Neural crest cell (in vitro differentiated cells): ENCODE measurements at regions not wholly inside any gene's neighbourhood (a gene's known extent, or its start where the extent isn't known, plus 50 kb on each side); places are given as distances from the start of the nearest gene placed in this dataset.
A peak's percentile ranks its signal among the peaks of the same experiment; 100 is the strongest.

Experiments
- DNase-seq: peaks from one replicate; pipeline ENCODE4 v3.0.0; 2021; ENCODE audit warnings: low read depth, mixed read lengths, low spot score
- H3K27ac Mint-ChIP-seq: one replicate; pipeline ENCODE4 v1.8.0; 2021; ENCODE audit warnings: mild to moderate bottlenecking, mixed read lengths; ENCODE audit not compliant: unreplicated experiment
- H3K27me3 Mint-ChIP-seq: 2 replicates; pipeline ENCODE4 v1.8.0; 2021; ENCODE audit warnings: low read depth, mild to moderate bottlenecking, mixed read lengths
- H3K36me3 Mint-ChIP-seq: 2 replicates; pipeline ENCODE4 v1.8.0; 2021; ENCODE audit warnings: low read depth, mild to moderate bottlenecking, mixed read lengths
- H3K4me1 Mint-ChIP-seq: 2 replicates; pipeline ENCODE4 v1.8.0; 2021; ENCODE audit warnings: mixed read lengths
- H3K4me3 Mint-ChIP-seq: one replicate; pipeline ENCODE4 v1.8.0; 2021; ENCODE audit warnings: mild to moderate bottlenecking, mixed read lengths
- H3K9me3 Mint-ChIP-seq: 2 replicates; pipeline ENCODE4 v1.8.0; 2021; ENCODE audit warnings: mixed read lengths
- TF ChIP-seq, protein P1 (sequence below): fragments of 200-600 bp; sonication (generic); conservative IDR thresholded peaks from 2 replicates; pipeline ENCODE4 v1.5.0; 2021; ENCODE audit warnings: antibody characterized with exemption, mild to moderate bottlenecking

DNA sequence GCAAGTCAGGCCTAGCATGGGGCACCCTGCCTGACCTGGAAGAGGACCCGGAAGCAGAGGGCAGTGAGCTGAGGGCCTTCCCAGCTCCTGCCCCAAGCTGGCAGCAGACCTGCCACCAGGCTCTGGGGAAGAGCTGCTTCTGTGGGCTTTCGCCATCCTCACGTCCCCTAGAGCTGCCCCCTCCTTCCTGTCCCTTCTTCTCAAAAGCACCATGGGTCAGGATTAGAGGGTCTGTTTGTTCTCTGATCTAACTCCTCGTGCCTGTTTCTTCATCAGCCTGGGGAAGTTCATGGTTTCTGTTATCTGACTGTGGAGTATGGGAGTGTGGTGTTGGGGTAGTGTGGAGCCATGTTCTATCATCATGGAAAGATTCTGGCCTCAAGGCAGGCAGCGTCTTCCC, 58.4 kb upstream of the POLG start:
- no peak for DNase-seq
- peaks cover 89% of the 10 kb centered on the region for H3K27me3 Mint-ChIP-seq
- TF ChIP-seq, protein P1, sequence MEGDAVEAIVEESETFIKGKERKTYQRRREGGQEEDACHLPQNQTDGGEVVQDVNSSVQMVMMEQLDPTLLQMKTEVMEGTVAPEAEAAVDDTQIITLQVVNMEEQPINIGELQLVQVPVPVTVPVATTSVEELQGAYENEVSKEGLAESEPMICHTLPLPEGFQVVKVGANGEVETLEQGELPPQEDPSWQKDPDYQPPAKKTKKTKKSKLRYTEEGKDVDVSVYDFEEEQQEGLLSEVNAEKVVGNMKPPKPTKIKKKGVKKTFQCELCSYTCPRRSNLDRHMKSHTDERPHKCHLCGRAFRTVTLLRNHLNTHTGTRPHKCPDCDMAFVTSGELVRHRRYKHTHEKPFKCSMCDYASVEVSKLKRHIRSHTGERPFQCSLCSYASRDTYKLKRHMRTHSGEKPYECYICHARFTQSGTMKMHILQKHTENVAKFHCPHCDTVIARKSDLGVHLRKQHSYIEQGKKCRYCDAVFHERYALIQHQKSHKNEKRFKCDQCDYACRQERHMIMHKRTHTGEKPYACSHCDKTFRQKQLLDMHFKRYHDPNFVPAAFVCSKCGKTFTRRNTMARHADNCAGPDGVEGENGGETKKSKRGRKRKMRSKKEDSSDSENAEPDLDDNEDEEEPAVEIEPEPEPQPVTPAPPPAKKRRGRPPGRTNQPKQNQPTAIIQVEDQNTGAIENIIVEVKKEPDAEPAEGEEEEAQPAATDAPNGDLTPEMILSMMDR: no peak
- H3K9me3 Mint-ChIP-seq: no peaks in the 10 kb centered on the region
- H3K27ac Mint-ChIP-seq: no peak overlapping the region
- H3K4me1 Mint-ChIP-seq: peaks cover 47% of the 10 kb centered on the region
- no peaks in the 10 kb centered on the region for H3K36me3 Mint-ChIP-seq
- no peak overlapping the region for H3K4me3 Mint-ChIP-seq

DNA sequence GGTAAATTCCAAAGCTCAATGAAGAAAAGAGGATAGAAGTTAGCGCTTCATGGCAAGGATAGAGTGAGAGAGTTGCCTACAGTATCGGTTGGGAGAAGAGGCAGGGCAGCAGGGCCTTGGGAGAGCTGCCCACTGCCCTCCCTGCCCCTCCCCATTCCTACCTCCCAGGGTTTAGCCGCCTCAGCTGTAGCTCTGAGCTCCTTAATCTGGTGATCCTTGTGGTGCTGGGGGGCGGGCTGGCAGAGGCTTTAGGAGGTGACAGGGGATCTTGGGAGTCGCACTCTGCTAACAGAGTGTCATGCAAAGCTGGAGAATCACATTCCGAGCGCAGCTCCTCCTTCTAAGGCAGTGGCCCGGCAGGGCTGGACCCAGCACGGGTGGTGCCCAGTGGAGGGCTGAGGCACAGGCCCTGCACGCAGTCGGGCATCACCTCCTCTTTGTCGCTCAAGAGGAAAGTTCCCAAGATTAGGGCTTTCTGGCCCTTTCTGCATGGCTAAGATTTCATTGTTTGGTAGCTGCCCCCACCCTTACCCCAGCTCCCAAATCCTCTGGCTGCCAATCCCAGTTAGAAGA, 57.1 kb upstream of the POLG start:
- peaks cover 43% of the 10 kb centered on the region for H3K4me1 Mint-ChIP-seq
- H3K4me3 Mint-ChIP-seq: no peak overlapping the region
- no peaks in the 10 kb centered on the region for H3K36me3 Mint-ChIP-seq
- DNase-seq: no peak
- no peaks in the 10 kb centered on the region for H3K9me3 Mint-ChIP-seq
- peaks cover 87% of the 10 kb centered on the region for H3K27me3 Mint-ChIP-seq
- TF ChIP-seq, protein P1: no peak
- H3K27ac Mint-ChIP-seq: no peak overlapping the region

DNA sequence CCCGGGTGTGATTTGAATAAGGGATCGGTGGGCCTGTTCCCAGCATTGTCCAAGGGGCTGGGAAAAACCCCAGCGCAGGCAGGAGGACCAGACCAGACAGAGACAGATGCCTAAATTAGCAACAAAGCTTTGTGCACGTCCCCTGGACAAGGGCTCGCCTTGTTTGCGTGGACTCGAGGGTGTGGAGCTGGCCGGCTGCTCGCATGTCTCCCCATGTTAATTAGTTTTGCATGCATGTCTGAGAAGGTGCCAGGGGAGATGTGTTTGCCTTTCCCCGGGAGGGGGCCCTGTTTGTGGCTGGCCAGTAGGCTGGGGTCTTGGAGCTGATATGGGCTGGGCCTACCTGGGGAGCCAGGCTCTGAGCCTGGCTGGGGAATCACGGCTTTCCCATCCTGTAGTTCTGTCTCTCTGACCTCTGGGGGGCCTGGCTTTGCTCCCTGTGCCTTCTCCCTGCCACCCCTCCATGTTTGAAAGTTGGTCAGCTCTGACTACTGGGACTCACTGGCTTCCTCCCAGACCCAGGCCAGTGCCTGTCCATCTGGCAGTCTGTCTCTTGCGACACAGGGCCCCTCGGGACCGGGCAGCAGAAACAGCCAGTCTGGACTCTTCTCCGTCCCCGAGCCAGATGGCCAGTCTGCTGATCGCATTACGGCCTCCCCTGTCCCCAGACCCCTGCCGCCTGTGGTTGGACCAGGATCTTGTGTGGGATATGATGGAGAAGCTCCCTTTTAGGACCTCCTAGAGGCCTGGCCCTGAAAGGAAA, 55.4 kb upstream of the POLG start:
- TF ChIP-seq, protein P1: no peak
- no peaks in the 10 kb centered on the region for H3K9me3 Mint-ChIP-seq
- H3K27me3 Mint-ChIP-seq: peaks cover 80% of the 10 kb centered on the region
- H3K4me3 Mint-ChIP-seq: peak overlapping the region; percentile 44
- no peak for DNase-seq
- H3K27ac Mint-ChIP-seq: no peak overlapping the region
- peaks cover 28% of the 10 kb centered on the region for H3K4me1 Mint-ChIP-seq
- no peaks in the 10 kb centered on the region for H3K36me3 Mint-ChIP-seq

DNA sequence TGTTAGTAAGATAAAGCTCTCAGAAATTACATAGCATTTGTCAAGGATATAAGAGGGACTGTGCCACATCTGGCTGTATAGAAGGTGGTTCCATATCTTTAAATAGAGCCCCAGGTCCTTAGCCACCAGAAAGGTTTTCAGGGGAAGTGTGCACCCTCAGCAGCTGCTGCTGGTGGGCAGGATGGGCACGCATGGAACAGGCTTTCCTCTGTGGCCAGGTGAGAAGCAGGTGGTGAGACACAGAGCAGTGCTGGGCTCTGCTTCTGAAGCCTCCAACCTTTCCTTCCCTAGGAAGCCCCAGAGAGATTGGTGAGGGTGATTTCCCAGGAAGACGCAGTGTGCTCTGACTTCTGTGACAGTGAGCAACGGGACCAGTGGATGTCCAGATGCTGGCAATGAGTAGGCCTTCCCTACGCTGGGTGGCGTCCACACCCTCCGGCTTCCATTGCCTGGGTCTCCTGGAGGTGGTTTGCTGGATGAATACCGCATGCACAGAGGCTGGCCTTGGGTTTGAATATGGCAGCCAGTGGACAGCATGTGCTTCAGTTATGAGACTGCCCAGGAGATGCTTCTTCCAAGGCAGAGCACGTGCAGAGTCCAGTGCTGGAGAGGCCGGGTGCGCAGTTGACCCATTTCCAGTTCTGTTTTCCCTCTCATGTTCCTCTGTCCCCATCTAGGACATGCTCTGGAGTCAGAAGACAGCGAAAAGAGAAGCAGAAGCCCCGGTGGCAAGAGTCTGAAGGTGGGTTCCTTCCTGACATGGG, 52.7 kb upstream of the POLG start:
- H3K36me3 Mint-ChIP-seq: no peaks in the 10 kb centered on the region
- H3K27ac Mint-ChIP-seq: no peak overlapping the region
- H3K27me3 Mint-ChIP-seq: peaks cover 80% of the 10 kb centered on the region
- H3K4me1 Mint-ChIP-seq: peaks cover 25% of the 10 kb centered on the region
- no peak for DNase-seq
- TF ChIP-seq, protein P1: no peak
- H3K9me3 Mint-ChIP-seq: no peaks in the 10 kb centered on the region
- H3K4me3 Mint-ChIP-seq: no peak overlapping the region

DNA sequence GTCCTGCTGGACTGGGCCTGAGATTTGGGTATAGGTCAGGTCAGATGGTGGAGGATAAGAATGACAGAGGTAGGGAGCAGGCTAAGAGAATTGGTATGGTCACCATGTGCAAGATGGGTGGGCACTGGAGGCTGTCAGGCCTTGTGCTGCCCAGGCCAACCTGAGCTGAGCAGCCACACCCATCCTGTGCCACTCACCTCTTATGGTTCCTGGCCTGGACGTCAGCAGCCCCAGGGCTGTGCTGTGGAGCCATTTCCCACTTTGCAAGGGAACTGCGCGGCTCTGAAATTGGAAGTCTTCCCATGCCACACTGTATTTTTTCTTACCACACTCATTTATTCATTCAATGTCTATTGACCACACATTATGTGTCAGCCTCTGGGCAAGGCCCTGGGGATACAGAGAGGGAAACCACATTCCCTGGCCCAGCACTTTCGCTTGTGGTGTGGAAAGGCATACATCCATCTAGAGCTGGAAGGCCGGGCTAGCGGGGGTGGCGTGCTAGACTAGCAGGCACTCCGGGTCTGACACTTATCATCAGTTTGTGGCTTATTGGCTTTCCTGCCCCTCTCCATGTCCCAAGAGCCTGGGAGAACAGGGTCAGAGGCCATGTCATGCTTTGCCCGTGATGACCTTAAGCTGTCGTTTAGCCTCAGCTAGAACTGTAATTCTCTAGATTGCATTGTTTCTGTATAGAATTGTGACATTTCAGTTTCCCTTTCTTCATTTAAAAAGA, 51.1 kb upstream of the POLG start:
- DNase-seq: no peak
- H3K9me3 Mint-ChIP-seq: no peaks in the 10 kb centered on the region
- H3K27me3 Mint-ChIP-seq: peaks cover 84% of the 10 kb centered on the region
- no peak overlapping the region for H3K4me3 Mint-ChIP-seq
- TF ChIP-seq, protein P1: no peak
- no peaks in the 10 kb centered on the region for H3K36me3 Mint-ChIP-seq
- H3K27ac Mint-ChIP-seq: no peak overlapping the region
- H3K4me1 Mint-ChIP-seq: peaks cover 32% of the 10 kb centered on the region
